NT2/D1 (cell line): ENCODE measurements at regions not wholly inside any gene's neighbourhood (a gene's known extent, or its start where the extent isn't known, plus 50 kb on each side); places are given as distances from the start of the nearest gene placed in this dataset.

ENCODE experiments used
- DNase-seq: peaks from one replicate; pipeline ENCODE4 v3.0.0-alpha.2; 2011; ENCODE audit warnings: low read depth, low spot score
- H3K27me3 ChIP-seq: 2 replicates; pipeline ENCODE4 v1.6.0; 2011; ENCODE audit warnings: mild to moderate bottlenecking; ENCODE audit not compliant: insufficient read length, insufficient read depth
- H3K36me3 ChIP-seq: 2 replicates; pipeline ENCODE4 v1.6.1; 2011; ENCODE audit warnings: mild to moderate bottlenecking, low read length, mixed read lengths; ENCODE audit not compliant: insufficient read depth, insufficient read length
- H3K4me1 ChIP-seq: 2 replicates; pipeline ENCODE4 v1.5.1; 2011; ENCODE audit not compliant: insufficient read depth, insufficient read length
- H3K4me3 ChIP-seq: 2 replicates; pipeline ENCODE4 v1.5.1; 2011; ENCODE audit warnings: low read depth; ENCODE audit not compliant: insufficient read length
- H3K9ac ChIP-seq: 2 replicates; pipeline ENCODE4 v1.6.0; 2011; ENCODE audit warnings: low read depth; ENCODE audit not compliant: insufficient read length
- H3K9me3 ChIP-seq: 2 replicates; pipeline ENCODE4 v1.5.1; 2011; ENCODE audit warnings: mild to moderate bottlenecking, low read length; ENCODE audit not compliant: insufficient read depth
- SUZ12 ChIP-seq: IDR thresholded peaks from 2 replicates; pipeline ENCODE4 v1.6.1; 2011; ENCODE audit not compliant: insufficient read length, insufficient read depth; ENCODE audit errors: extremely low read depth
- YY1 ChIP-seq: IDR thresholded peaks from 2 replicates; pipeline ENCODE4 v1.6.1; 2011; ENCODE audit not compliant: insufficient read length, insufficient read depth
- ZNF274 ChIP-seq: IDR thresholded peaks from 2 replicates; pipeline ENCODE4 v1.6.1; 2011; ENCODE audit warnings: mild to moderate bottlenecking, low read depth, low read length

DNA sequence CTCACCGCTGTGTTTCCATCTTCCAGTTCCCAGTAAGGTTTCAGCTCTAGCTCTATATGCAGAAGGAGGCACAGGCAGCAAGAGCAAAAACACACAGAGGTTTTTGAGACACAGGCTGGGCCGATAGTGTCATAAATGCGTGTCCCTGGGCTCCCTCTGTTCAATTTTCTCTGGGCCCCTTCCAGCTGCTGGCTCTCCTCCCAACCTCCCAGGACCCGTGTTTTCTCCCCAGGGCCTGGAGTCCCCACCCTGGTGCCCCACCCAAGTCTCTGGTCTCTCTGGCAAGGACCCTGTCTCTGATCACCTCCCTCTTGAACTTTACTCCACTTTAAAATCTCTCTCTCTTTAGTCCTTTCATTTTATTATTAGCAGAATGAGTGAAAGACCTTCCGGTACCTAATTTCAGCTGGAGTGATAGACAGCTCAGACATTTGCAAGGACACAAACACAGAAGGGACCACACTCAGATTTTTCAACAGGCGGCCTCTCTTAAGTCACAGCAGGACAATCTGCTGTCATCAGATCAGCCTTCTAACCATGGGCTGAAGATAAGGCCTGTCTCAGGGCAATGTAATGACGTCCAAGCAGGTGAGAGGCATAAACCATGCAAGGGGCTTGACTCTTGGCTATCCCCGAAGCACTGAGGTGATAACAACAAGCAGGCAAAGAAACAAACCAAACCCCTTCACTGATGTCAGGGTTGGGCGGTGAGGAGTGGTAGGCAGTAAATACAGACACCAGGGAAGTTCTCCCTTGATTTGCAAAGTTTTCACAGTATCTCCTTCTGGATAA is 190.0 kb upstream of the IRS2 start:
- no peaks in the 10 kb centered on the region for H3K4me1 ChIP-seq
- no peak for TF ChIP-seq YY1
- no peak for TF ChIP-seq SUZ12
- TF ChIP-seq ZNF274 = no peak
- H3K9me3 ChIP-seq = no peaks in the 10 kb centered on the region
- H3K4me3 ChIP-seq = no peak overlapping the region
- H3K9ac ChIP-seq = no peak overlapping the region
- H3K36me3 ChIP-seq = no peaks in the 10 kb centered on the region
- no peaks in the 10 kb centered on the region for H3K27me3 ChIP-seq
- DNase-seq = no peak

DNA sequence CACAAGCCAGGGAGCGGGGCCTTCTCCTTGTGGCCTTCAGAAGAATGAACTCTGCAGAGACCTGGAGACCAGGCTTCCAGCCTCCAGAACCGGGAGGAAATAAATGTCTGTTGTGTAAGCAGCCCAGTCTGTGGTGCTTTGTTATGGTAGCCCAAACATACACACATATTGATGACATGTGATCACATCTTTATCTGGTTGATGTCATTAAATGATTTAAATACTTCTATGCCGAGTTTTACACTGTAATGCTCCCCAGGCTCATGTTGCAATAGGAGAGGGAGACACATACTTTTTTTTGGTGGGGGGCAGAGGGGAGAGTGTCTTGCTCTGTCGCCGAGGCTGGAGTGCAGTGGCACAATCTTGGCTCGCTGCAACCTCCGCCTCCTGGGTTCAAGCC is 188.0 kb upstream of the IRS2 start:
- Histone ChIP-seq H3K9me3 (no peaks in the 10 kb centered on the region; the same call in 1 of the 2 replicates), H3K4me3 (no peak overlapping the region), H3K4me1 (no peaks in the 10 kb centered on the region), H3K9ac (no peak overlapping the region), H3K27me3 (no peaks in the 10 kb centered on the region), H3K36me3 (no peaks in the 10 kb centered on the region)
- no peak for DNase-seq
- TF ChIP-seq ZNF274 (no peak), SUZ12 (no peak), YY1 (no peak)

DNA sequence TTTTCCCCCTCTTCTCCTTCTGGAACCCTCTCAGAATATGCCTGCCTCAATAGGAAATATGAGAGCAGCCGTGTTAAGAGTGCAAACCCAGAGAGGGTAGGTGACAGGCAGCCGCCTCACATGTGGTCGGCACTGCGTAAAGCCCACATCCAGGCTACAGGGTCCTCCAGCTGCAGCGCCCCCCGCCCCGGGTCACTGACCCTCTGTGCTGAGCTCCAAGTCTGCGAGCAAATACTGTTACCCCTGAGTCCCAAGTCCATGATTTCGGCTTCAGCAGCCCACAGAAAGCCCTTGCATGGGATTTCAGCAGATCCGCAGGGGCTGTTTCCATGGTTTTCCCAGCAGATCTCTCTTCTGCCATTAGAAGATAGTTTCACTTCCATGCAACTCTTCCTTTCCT is 186.9 kb upstream of the IRS2 start:
- no peak overlapping the region for H3K9ac ChIP-seq
- H3K4me1 ChIP-seq = no peaks in the 10 kb centered on the region
- H3K9me3 ChIP-seq = no peaks in the 10 kb centered on the region; the same call in 1 of the 2 replicates
- H3K4me3 ChIP-seq = no peak overlapping the region
- no peaks in the 10 kb centered on the region for H3K36me3 ChIP-seq
- no peaks in the 10 kb centered on the region for H3K27me3 ChIP-seq
- TF ChIP-seq ZNF274 (no peak), SUZ12 (no peak), YY1 (no peak)
- no peak for DNase-seq

DNA sequence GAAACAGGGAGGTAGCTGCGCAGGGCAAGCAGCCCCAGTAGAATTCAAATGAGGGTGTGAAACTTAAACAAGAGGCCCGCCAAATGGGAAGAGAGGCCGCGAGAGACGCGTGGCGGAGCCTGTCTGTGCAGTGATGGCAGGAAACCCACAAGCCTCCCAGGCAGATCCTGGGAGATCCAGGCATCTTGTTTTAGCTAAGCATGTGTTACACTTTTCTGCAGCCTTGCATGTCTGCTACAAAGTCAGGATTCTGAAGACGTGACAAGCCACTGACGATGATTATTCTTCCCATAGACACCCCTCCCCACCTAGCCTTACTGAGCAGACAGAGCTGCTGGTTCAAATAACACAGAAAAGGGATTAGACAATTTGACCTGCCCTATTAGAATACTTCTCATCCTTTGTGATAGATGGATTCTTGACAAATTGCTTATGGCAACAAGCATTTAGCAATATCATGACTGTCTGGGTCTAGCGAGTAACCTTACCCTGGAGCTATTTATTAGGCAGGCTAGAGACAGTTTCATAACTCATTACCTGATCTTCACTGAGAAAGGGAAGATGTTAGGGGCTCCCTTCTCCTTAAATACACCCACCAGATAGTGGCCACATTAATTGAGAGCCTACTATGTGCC is 185.2 kb upstream of the IRS2 start:
- no peak for DNase-seq
- Histone ChIP-seq H3K4me1 (no peaks in the 10 kb centered on the region), H3K36me3 (no peaks in the 10 kb centered on the region), H3K9me3 (no peaks in the 10 kb centered on the region; the same call in 1 of the 2 replicates), H3K9ac (no peak overlapping the region), H3K27me3 (no peaks in the 10 kb centered on the region), H3K4me3 (no peak overlapping the region)
- TF ChIP-seq SUZ12 (no peak), YY1 (no peak), ZNF274 (no peak)

DNA sequence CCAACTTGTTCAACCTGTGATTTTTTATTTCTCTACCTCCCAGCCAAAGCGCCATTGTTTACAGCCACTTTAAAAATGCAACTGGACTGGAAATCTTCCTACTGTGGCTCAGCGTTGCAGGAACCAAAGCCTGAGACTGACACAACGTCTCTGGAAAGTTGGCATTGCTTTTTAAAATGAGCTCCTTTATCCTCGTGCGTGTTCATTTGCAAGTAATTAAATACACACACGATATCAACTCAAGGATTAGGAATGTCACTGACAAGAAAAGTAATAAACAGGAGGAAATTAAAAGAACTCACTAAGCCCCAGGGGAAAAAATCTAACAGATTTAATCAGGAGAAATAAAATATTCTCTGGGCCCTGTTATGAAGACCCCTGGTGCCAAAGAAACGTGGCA is 184.6 kb upstream of the IRS2 start:
- Histone ChIP-seq H3K4me1 (no peaks in the 10 kb centered on the region), H3K27me3 (no peaks in the 10 kb centered on the region), H3K9ac (no peak overlapping the region), H3K4me3 (no peak overlapping the region), H3K36me3 (no peaks in the 10 kb centered on the region), H3K9me3 (no peaks in the 10 kb centered on the region; the same call in 1 of the 2 replicates)
- DNase-seq = no peak
- TF ChIP-seq ZNF274 = no peak

DNA sequence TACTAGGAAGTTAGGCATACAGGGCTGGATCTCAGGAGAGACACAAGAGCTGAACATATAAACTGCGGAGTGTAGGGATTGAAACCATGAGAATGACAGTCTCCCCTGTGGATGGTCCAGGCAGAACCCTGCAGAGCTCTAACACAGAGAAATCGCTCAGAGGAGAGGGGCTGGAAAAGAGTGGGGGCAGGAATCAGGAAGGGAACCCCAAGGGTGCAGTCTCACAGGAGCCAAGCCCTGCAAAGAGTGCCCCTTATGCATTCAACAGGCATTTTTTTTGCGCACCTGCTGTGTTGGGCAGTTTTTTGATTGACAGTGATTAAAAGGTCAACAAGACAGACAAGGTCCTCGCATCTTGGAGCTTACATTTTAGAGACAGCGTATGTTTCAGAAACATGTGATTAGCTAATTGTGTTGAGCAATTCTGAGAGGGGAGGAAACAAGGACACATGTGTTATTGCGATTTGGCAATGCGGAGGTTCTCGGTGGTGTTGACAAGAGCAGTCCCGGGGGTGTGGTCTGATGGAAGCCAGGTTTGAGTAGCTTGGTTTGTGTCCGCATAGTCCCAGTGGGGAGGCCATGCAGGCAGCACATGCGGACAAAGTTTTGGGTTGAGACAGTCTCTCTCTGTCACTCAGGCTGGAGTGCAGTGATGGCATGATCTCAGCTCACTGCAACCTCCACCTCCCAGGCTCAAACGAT is 182.6 kb upstream of the IRS2 start:
- no peaks in the 10 kb centered on the region for H3K36me3 ChIP-seq
- DNase-seq = no peak
- H3K9ac ChIP-seq = no peak overlapping the region
- no peaks in the 10 kb centered on the region for H3K27me3 ChIP-seq
- H3K4me1 ChIP-seq = no peaks in the 10 kb centered on the region
- H3K9me3 ChIP-seq = no peaks in the 10 kb centered on the region; the same call in 1 of the 2 replicates
- H3K4me3 ChIP-seq = no peak overlapping the region
- TF ChIP-seq YY1 (no peak), SUZ12 (no peak), ZNF274 (no peak)

DNA sequence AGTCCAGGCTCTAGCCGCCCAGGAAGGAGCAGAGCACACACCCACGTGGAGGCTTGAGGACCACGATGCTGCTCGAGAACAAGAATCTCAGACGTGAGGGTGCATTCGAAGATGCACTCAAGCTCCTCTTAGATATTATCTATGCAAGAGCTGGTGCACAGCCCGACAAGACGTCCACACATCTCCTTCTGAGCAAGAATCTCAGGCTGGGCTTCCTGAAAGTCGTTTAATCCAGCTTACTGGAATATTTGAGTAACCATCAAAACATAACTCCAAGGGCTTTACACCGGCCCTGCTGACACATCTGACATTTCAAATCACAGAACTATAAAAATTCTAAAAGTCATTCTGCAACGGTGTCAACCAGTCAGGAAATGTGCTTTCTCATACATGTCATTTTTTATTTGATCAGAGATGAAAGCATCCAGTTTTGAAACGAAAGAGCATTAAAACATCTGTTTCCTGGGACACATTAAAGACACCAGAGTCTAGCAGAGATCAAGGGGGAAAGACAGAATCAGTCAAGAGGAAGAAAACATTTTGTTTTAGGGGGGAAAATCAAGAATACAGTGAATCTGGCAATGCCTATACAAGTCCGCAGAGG is 177.7 kb upstream of the IRS2 start:
- Histone ChIP-seq H3K36me3 (no peaks in the 10 kb centered on the region), H3K9me3 (no peaks in the 10 kb centered on the region), H3K27me3 (no peaks in the 10 kb centered on the region), H3K4me1 (no peaks in the 10 kb centered on the region), H3K9ac (no peak overlapping the region), H3K4me3 (no peak overlapping the region)
- no peak for DNase-seq
- no peak for TF ChIP-seq SUZ12
- TF ChIP-seq ZNF274 = no peak
- TF ChIP-seq YY1 = no peak
